ENCODE measurements at regions not wholly inside any gene's neighbourhood (a gene's known extent, or its start where the extent isn't known, plus 50 kb on each side); places are given as distances from the start of the nearest gene placed in this dataset.
"Not testable (repeated sequence)": the region's sequence is repeated elsewhere in the genome, so short reads cannot be mapped to it uniquely, and the experiment has no call there.

- DNase-seq (ENCODE audit: low spot score), result no peak
These were observed 305.0 kb downstream of the TYW1 start for GRCh38 chr7:67301667-67302066.

- peak; percentile 97 for DNase-seq (ENCODE audit: low spot score)
These were observed 305.7 kb downstream of the TYW1 start for GRCh38 chr7:67302113-67303039.

- DNase-seq (ENCODE audit: low spot score), result not testable (repeated sequence)
These were observed 308.2 kb downstream of the TYW1 start for GRCh38 chr7:67304846-67305245.

- no peak for DNase-seq (ENCODE audit: low spot score)
These were observed 309.7 kb downstream of the TYW1 start for GRCh38 chr7:67306331-67306730.

- DNase-seq (ENCODE audit: low spot score), result peak; percentile 26
These were observed 313.3 kb downstream of the TYW1 start for GRCh38 chr7:67309764-67310549.

- no peak for DNase-seq (ENCODE audit: low spot score)
These were observed 315.3 kb downstream of the TYW1 start for GRCh38 chr7:67311901-67312300.

GRCh38 chr7:67313213-67313612 is 316.6 kb downstream of the TYW1 start:
- DNase-seq (ENCODE audit: low spot score), result no peak

- DNase-seq (ENCODE audit: low spot score), result not testable (repeated sequence)
These were observed 320.3 kb downstream of the TYW1 start for GRCh38 chr7:67316902-67317301.

GRCh38 chr7:67328257-67328656 is 331.6 kb downstream of the TYW1 start:
- not testable (repeated sequence) for DNase-seq (ENCODE audit: low spot score)

GRCh38 chr7:67335165-67335564 is 338.5 kb downstream of the TYW1 start:
- not testable (repeated sequence) for DNase-seq (ENCODE audit: low spot score)

GRCh38 chr7:67335663-67336062 is 339.0 kb downstream of the TYW1 start:
- DNase-seq (ENCODE audit: low spot score), result not testable (repeated sequence)

- not testable (repeated sequence) for DNase-seq (ENCODE audit: low spot score)
These were observed 341.9 kb downstream of the TYW1 start for GRCh38 chr7:67338545-67338944.

- DNase-seq (ENCODE audit: low spot score), result no peak
These were observed 344.6 kb downstream of the TYW1 start for GRCh38 chr7:67341153-67341768.

GRCh38 chr7:67343114-67343513 is 346.5 kb downstream of the TYW1 start:
- DNase-seq (ENCODE audit: low spot score), result no peak

GRCh38 chr7:67343572-67343971 is 346.9 kb downstream of the TYW1 start:
- DNase-seq (ENCODE audit: low spot score), result no peak

GRCh38 chr7:67344481-67345193 is 348.0 kb downstream of the TYW1 start:
- no peak for DNase-seq (ENCODE audit: low spot score)

- no peak for DNase-seq (ENCODE audit: low spot score)
These were observed 349.5 kb downstream of the TYW1 start for GRCh38 chr7:67346126-67346525.

GRCh38 chr7:67346876-67347275 is 350.2 kb downstream of the TYW1 start:
- no peak for DNase-seq (ENCODE audit: low spot score)

- DNase-seq (ENCODE audit: low spot score), result no peak
These were observed 351.5 kb downstream of the TYW1 start for GRCh38 chr7:67348171-67348570.

GRCh38 chr7:67357653-67358052 is 361.0 kb downstream of the TYW1 start:
- DNase-seq (ENCODE audit: low spot score), result not testable (repeated sequence)

- peak; percentile 29 for DNase-seq (ENCODE audit: low spot score)
These were observed 361.7 kb downstream of the TYW1 start for GRCh38 chr7:67358316-67358715.

- DNase-seq (ENCODE audit: low spot score), result not testable (repeated sequence)
These were observed 362.1 kb downstream of the TYW1 start for GRCh38 chr7:67358738-67359137.
